ENCODE measurements at regions not wholly inside any gene's neighbourhood (a gene's known extent, or its start where the extent isn't known, plus 50 kb on each side); places are given as distances from the start of the nearest gene placed in this dataset.
A peak's percentile ranks its signal among the peaks of the same experiment; 100 is the strongest.

GRCh38 chr4:128564081-128564630 lies 245.3 kb upstream of the JADE1 start:
- Histone ChIP-seq H3K4me3 (no peak overlapping the region), H3K4me1 (peaks cover 0 to 20% (median 5%) of the 10 kb centered on the region in 9 donors), H3K36me3 (no peaks in the 10 kb centered on the region), H3K27me3 (no peaks in the 10 kb centered on the region), H3K27ac (no peak overlapping the region), H3K9me3 (no peaks in the 10 kb centered on the region)
- 95 to 97% methylated on average over 2 of the region's 2 CpGs for WGBS, 2 donors
- no peak for TF ChIP-seq CTCF (IDR thresholded peaks at IDR 0.05)
- intact Hi-C loops (cut with DNase I), result loop anchor here in 5 of 10 donors (5.0 to 10.0 kb wide), 6 partner anchors 241 to 301 kb away; partner anchors contain the start of genes JADE1 (in 2 of the 5) and PGRMC2 (in 1 of the 5)
- ATAC-seq, result no peak
- no peak for DNase-seq

- Histone ChIP-seq H3K4me1 (peaks cover 0 to 21% (median 6%) of the 10 kb centered on the region in 9 donors), H3K4me3 (no peak overlapping the region), H3K27ac (peak overlapping the region in 1 of 10 donors; percentile 2), H3K36me3 (no peaks in the 10 kb centered on the region), H3K27me3 (no peaks in the 10 kb centered on the region), H3K9me3 (no peaks in the 10 kb centered on the region)
- ATAC-seq (no peak), DNase-seq (no peak)
- TF ChIP-seq CTCF (IDR thresholded peaks at IDR 0.05), result no peak
- intact Hi-C loops (cut with DNase I), result loop anchor here in 5 of 10 donors (5.0 to 10.0 kb wide), 6 partner anchors 244 to 304 kb away; partner anchors contain the start of genes JADE1 (in 2 of the 5) and PGRMC2 (in 1 of the 5)
- 50 to 51% methylated on average over 6 of the region's 6 CpGs for WGBS, 2 donors
These were observed 248.6 kb upstream of the JADE1 start for GRCh38 chr4:128560754-128561495.

- DNase-seq, result no peak
- no peak overlapping the region for H3K4me3 ChIP-seq
- no peaks in the 10 kb centered on the region for H3K36me3 ChIP-seq
- peaks cover 0 to 23% (median 7%) of the 10 kb centered on the region in 9 donors for H3K4me1 ChIP-seq
- peak in 7 of 8 donors; percentile 20 to 72 (median 54) for ATAC-seq
- WGBS, 2 donors, result 47 to 50% methylated on average over 8 of the region's 8 CpGs
- no peak for TF ChIP-seq CTCF (IDR thresholded peaks at IDR 0.05)
- no peaks in the 10 kb centered on the region for H3K27me3 ChIP-seq
- intact Hi-C loops (cut with DNase I), result loop anchor here in 2 of 10 donors (5.0 to 10.0 kb wide), 2 partner anchors 107 to 364 kb away; no protein-coding TSS in a partner anchor
- peak overlapping the region in 6 of 10 donors; percentile 5 to 80 (median 36) for H3K27ac ChIP-seq
- H3K9me3 ChIP-seq, result no peaks in the 10 kb centered on the region
These were observed 250.4 kb upstream of the JADE1 start for GRCh38 chr4:128558896-128559679.

- DNase-seq (no peak), ATAC-seq (no peak)
- Histone ChIP-seq H3K4me1 (peaks cover 0 to 34% (median 18%) of the 10 kb centered on the region in 9 donors), H3K27me3 (no peaks in the 10 kb centered on the region), H3K9me3 (no peaks in the 10 kb centered on the region), H3K27ac (no peak overlapping the region), H3K36me3 (no peaks in the 10 kb centered on the region), H3K4me3 (no peak overlapping the region)
- intact Hi-C loops (cut with DNase I), result loop anchor here in 2 of 10 donors (5.0 to 10.0 kb wide), 2 partner anchors 104 to 362 kb away; no protein-coding TSS in a partner anchor
- TF ChIP-seq CTCF (IDR thresholded peaks at IDR 0.05), result no peak
- 87 to 93% methylated on average over 3 of the region's 3 CpGs for WGBS, 2 donors
These were observed 252.7 kb upstream of the JADE1 start for GRCh38 chr4:128556756-128557155.

Measured in heart right ventricle (tissue), 16 donors.